DMS153 treated with DMSO at 0.1 percent for 48 hours (cell line): ENCODE measurements at regions not wholly inside any gene's neighbourhood (a gene's known extent, or its start where the extent isn't known, plus 50 kb on each side); places are given as distances from the start of the nearest gene placed in this dataset.
A peak's percentile ranks its signal among the peaks of the same experiment; 100 is the strongest.
"Not testable (repeated sequence)": the region's sequence is repeated elsewhere in the genome, so short reads cannot be mapped to it uniquely, and the experiment has no call there.

Experiments
- DNase-seq: peaks from one replicate; lab custom pipeline; 2025; ENCODE audit not compliant: unreplicated experiment; lab: John Stamatoyannopoulos, UW

GRCh38 chr15:93968773-93969172, 262.6 kb upstream of the MCTP2 start:
- no peak for DNase-seq

GRCh38 chr15:93965304-93965908, 266.0 kb upstream of the MCTP2 start:
- DNase-seq = no peak

- peak; percentile 3 for DNase-seq
These were observed 276.3 kb upstream of the MCTP2 start for GRCh38 chr15:93954985-93955571.

- peak; percentile 23 for DNase-seq
These were observed 282.6 kb upstream of the MCTP2 start for GRCh38 chr15:93948726-93949125.

- no peak for DNase-seq
These were observed 287.8 kb upstream of the MCTP2 start for GRCh38 chr15:93943586-93943985.

- DNase-seq = peak; percentile 22
These were observed 289.1 kb upstream of the MCTP2 start for GRCh38 chr15:93942269-93942694.

- no peak for DNase-seq
These were observed 289.7 kb upstream of the MCTP2 start for GRCh38 chr15:93941697-93942096.

- no peak for DNase-seq
These were observed 291.1 kb upstream of the MCTP2 start for GRCh38 chr15:93940226-93940625.

- DNase-seq = no peak
These were observed 299.1 kb upstream of the MCTP2 start for GRCh38 chr15:93932164-93932776.

- DNase-seq = no peak
These were observed 301.8 kb upstream of the MCTP2 start for GRCh38 chr15:93929375-93930094.

- no peak for DNase-seq
These were observed 311.2 kb upstream of the MCTP2 start for GRCh38 chr15:93920204-93920603.

- not testable (repeated sequence) for DNase-seq
These were observed 312.6 kb upstream of the MCTP2 start for GRCh38 chr15:93918801-93919200.

- no peak for DNase-seq
These were observed 314.2 kb upstream of the MCTP2 start for GRCh38 chr15:93917181-93917580.

- no peak for DNase-seq
These were observed 317.5 kb upstream of the MCTP2 start for GRCh38 chr15:93913871-93914270.

GRCh38 chr15:93913310-93913709, 318.1 kb upstream of the MCTP2 start:
- no peak for DNase-seq

GRCh38 chr15:93900476-93901400, 330.6 kb upstream of the MCTP2 start:
- no peak for DNase-seq

GRCh38 chr15:93899817-93900216, 331.5 kb upstream of the MCTP2 start:
- no peak for DNase-seq

GRCh38 chr15:93897377-93897776, 334.0 kb upstream of the MCTP2 start:
- DNase-seq = no peak

GRCh38 chr15:93895976-93896770, 335.2 kb upstream of the MCTP2 start:
- DNase-seq = no peak

GRCh38 chr15:93894438-93895036, 336.8 kb upstream of the MCTP2 start:
- DNase-seq = no peak
